Vagina (tissue), 2 donors: ENCODE measurements at regions not wholly inside any gene's neighbourhood (a gene's known extent, or its start where the extent isn't known, plus 50 kb on each side); places are given as distances from the start of the nearest gene placed in this dataset.

Source experiments
- POLR2A ChIP-seq, 2 donors: fragments of 450-650 bp; IDR thresholded peaks; one replicate each; pipeline ENCODE4 v1.6.1; 2017; ENCODE audit warnings: antibody characterized with exemption in 2 of 2, mild to moderate bottlenecking in 2 of 2, moderate library complexity in 2 of 2
- POLR2AphosphoS5 ChIP-seq, 2 donors: sonication (generic); formaldehyde crosslinking; IDR thresholded peaks; one replicate each; pipeline ENCODE4 v1.9.0; 2017; ENCODE audit warnings: antibody characterized with exemption in 2 of 2, mild to moderate bottlenecking in 2 of 2, low read depth in 1 of 2; ENCODE audit not compliant: insufficient read depth in 1 of 2
- TF ChIP-seq, protein P1 (sequence below), 3 experiments: fragments of 450-650 bp in 2 of 3; fragments of 200-600 bp in 1 of 3; sonication (generic) in 1 of 3; IDR thresholded peaks; one replicate each; pipeline ENCODE4 v1.5.1; 2017 to 2019; ENCODE audit warnings: antibody characterized with exemption in 3 of 3, mild to moderate bottlenecking in 2 of 3, moderate library complexity in 2 of 3

DNA sequence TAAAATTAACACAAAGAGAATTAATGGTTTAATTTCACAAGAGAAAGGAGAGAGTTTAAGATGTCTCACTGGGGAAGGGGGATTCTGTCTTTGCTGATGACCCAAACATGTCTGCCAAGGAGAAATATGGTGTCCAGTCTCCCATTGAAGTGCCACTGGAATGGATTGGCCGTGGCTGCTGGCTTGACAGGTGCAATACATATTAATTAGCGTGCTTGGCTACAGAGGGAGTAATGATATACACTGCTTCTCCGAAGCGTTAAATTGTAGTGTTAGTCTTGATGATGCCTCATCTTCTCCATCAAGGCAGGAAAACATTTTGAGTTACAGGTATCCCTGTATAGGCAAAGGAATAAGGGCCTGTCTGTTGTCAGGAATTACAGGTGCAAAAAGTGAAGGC lies 393.4 kb upstream of the TMPO start:
- TF ChIP-seq, protein P1, sequence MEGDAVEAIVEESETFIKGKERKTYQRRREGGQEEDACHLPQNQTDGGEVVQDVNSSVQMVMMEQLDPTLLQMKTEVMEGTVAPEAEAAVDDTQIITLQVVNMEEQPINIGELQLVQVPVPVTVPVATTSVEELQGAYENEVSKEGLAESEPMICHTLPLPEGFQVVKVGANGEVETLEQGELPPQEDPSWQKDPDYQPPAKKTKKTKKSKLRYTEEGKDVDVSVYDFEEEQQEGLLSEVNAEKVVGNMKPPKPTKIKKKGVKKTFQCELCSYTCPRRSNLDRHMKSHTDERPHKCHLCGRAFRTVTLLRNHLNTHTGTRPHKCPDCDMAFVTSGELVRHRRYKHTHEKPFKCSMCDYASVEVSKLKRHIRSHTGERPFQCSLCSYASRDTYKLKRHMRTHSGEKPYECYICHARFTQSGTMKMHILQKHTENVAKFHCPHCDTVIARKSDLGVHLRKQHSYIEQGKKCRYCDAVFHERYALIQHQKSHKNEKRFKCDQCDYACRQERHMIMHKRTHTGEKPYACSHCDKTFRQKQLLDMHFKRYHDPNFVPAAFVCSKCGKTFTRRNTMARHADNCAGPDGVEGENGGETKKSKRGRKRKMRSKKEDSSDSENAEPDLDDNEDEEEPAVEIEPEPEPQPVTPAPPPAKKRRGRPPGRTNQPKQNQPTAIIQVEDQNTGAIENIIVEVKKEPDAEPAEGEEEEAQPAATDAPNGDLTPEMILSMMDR (IDR thresholded peaks at IDR 0.05) = no peak
- no peak for TF ChIP-seq POLR2A (IDR thresholded peaks at IDR 0.05)
- TF ChIP-seq POLR2AphosphoS5 (IDR thresholded peaks at IDR 0.05; ENCODE audit: insufficient read depth in 1 of 2, low read depth in 1 of 2) = no peak
